HL-60 (cell line): ENCODE measurements at regions not wholly inside any gene's neighbourhood (a gene's known extent, or its start where the extent isn't known, plus 50 kb on each side); places are given as distances from the start of the nearest gene placed in this dataset.

Experiments
- DNase-seq, 2 experiments: peaks; one replicate each; pipeline ENCODE4 v3.0.0-alpha.2; 2010 to 2020; ENCODE audit warnings: low read depth in 1 of 2, low spot score in 1 of 2
- H3K27ac ChIP-seq: fragments of 250-450 bp; sonication (Bioruptor Pico); replicated peaks from 2 replicates; pipeline ENCODE4 v1.5.1; 2020; ENCODE audit warnings: mild to moderate bottlenecking, moderate library complexity
- H3K27me3 ChIP-seq: fragments of 250-450 bp; sonication (Bioruptor Pico); 2 replicates; pipeline ENCODE4 v1.5.1; 2021; ENCODE audit warnings: mild to moderate bottlenecking, moderate library complexity; ENCODE audit not compliant: insufficient read depth, poor library complexity, severe bottlenecking
- H3K4me3 ChIP-seq: replicated peaks from 2 replicates; pipeline ENCODE4 v1.5.1; 2011; ENCODE audit warnings: mild to moderate bottlenecking, control low read depth, low read length; ENCODE audit not compliant: insufficient read depth
- GABPA ChIP-seq: IDR thresholded peaks from 2 replicates; pipeline ENCODE4 v1.6.1; 2012; ENCODE audit warnings: low read depth
- POLR2AphosphoS5 ChIP-seq: IDR thresholded peaks from 2 replicates; pipeline ENCODE4 v1.6.1; 2012; ENCODE audit warnings: low read depth
- SPI1 ChIP-seq: IDR thresholded peaks from 2 replicates; pipeline ENCODE4 v1.6.1; 2012; ENCODE audit warnings: low read depth, mild to moderate bottlenecking, borderline replicate concordance
- TF ChIP-seq, protein P1 (sequence below): IDR thresholded peaks from 2 replicates; pipeline ENCODE4 v1.6.1; 2012; ENCODE audit warnings: low read depth; ENCODE audit not compliant: insufficient replicate concordance
- TF ChIP-seq, protein P2 (sequence below): IDR thresholded peaks from one replicate; pipeline ENCODE4 v1.5.1; 2011; ENCODE audit warnings: low read length, control low read depth, inconsistent platforms; ENCODE audit not compliant: insufficient read depth

DNA sequence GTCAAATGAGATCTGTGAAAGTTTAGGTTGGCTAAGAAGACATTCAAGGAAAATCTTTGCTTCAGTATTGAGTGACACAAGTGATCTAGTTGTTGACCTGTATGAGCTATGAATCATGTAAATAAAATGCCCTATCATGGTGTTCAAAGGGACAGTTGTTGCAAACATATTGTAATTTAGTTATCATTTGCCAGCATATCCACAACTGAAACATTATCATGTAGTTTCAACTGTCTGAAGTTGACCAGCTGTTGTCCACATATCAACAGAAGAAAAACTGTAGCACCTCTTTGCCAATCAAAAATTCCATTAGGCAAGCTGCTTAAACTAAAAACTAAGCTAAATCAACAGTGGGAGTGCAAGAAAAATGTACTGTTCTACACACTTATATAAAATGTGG lies 527.1 kb upstream of the NRXN1 start:
- Histone ChIP-seq H3K27me3 (no peaks in the 10 kb centered on the region), H3K27ac (no peak overlapping the region), H3K4me3 (no peak overlapping the region)
- DNase-seq: no peak
- TF ChIP-seq GABPA (no peak), POLR2AphosphoS5 (no peak), SPI1 (no peak)
- TF ChIP-seq, protein P1, sequence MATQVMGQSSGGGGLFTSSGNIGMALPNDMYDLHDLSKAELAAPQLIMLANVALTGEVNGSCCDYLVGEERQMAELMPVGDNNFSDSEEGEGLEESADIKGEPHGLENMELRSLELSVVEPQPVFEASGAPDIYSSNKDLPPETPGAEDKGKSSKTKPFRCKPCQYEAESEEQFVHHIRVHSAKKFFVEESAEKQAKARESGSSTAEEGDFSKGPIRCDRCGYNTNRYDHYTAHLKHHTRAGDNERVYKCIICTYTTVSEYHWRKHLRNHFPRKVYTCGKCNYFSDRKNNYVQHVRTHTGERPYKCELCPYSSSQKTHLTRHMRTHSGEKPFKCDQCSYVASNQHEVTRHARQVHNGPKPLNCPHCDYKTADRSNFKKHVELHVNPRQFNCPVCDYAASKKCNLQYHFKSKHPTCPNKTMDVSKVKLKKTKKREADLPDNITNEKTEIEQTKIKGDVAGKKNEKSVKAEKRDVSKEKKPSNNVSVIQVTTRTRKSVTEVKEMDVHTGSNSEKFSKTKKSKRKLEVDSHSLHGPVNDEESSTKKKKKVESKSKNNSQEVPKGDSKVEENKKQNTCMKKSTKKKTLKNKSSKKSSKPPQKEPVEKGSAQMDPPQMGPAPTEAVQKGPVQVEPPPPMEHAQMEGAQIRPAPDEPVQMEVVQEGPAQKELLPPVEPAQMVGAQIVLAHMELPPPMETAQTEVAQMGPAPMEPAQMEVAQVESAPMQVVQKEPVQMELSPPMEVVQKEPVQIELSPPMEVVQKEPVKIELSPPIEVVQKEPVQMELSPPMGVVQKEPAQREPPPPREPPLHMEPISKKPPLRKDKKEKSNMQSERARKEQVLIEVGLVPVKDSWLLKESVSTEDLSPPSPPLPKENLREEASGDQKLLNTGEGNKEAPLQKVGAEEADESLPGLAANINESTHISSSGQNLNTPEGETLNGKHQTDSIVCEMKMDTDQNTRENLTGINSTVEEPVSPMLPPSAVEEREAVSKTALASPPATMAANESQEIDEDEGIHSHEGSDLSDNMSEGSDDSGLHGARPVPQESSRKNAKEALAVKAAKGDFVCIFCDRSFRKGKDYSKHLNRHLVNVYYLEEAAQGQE: no peak
- TF ChIP-seq, protein P2, sequence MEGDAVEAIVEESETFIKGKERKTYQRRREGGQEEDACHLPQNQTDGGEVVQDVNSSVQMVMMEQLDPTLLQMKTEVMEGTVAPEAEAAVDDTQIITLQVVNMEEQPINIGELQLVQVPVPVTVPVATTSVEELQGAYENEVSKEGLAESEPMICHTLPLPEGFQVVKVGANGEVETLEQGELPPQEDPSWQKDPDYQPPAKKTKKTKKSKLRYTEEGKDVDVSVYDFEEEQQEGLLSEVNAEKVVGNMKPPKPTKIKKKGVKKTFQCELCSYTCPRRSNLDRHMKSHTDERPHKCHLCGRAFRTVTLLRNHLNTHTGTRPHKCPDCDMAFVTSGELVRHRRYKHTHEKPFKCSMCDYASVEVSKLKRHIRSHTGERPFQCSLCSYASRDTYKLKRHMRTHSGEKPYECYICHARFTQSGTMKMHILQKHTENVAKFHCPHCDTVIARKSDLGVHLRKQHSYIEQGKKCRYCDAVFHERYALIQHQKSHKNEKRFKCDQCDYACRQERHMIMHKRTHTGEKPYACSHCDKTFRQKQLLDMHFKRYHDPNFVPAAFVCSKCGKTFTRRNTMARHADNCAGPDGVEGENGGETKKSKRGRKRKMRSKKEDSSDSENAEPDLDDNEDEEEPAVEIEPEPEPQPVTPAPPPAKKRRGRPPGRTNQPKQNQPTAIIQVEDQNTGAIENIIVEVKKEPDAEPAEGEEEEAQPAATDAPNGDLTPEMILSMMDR: no peak

DNA sequence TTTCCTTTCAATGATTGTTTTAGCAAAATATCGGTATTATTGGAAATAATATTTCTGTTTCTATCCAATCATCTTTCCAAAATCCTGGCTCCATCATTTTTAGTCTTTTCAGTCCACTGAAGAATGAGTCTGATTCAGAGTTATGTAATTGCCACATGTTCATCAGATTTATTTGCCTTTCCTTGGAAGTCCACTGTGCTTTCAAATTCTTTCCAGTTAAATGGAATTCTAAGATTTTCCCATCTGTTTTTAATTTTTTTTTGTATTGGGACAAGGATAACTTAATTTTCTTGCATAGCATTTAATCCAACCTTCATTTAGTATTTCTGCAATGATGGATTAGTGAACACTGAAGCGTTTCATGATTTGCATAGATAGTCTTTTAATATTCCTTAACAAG lies 521.5 kb upstream of the NRXN1 start:
- no peak for DNase-seq
- H3K27me3 ChIP-seq: no peaks in the 10 kb centered on the region

DNA sequence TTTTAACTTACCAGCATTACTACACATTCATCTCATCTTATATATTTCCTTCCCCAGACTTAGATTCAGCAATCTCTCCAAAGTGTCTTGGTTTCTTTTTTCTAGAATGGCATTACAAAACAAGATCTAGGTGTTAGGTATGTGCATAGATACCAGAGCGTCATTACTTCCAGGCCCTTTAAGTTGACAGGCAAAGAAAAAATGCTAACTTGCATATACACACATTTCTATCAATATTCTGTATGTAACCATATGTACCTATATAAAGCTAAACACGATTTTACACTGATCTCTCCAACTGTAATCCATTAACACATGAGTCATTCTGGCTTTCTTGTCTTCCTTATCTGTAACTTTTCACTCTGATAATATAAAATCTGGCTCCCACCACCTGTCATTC lies 503.8 kb upstream of the NRXN1 start:
- H3K4me3 ChIP-seq: no peak overlapping the region
- DNase-seq: no peak
- H3K27me3 ChIP-seq: no peaks in the 10 kb centered on the region
- no peak overlapping the region for H3K27ac ChIP-seq
- TF ChIP-seq GABPA (no peak), POLR2AphosphoS5 (no peak)

More for the DNA sequence above, 521.5 kb upstream of the NRXN1 start:
- Histone ChIP-seq H3K27ac (no peak overlapping the region), H3K4me3 (no peak overlapping the region)
- TF ChIP-seq, protein P1: no peak
- no peak for TF ChIP-seq GABPA
- no peak for TF ChIP-seq POLR2AphosphoS5
- no peak for TF ChIP-seq SPI1
- TF ChIP-seq, protein P2: no peak

DNA sequence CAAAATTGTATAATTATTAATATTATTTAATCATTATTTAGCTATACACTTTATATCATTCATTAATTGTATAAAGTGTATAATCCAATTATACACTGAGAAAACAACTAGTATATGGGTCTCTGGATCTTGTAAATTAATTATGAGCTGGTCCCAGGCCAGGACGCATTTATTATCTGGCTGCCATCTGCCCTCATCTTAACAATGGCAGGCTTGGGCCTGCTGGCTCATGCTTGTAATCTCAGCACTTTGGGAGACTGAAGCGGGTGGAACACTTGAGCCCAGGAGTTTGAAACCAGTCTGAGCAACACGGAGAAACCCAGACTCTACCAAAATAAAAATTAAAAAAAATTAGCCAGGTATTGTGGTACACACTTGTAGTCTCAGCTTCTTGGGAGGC lies 502.2 kb upstream of the NRXN1 start:
- DNase-seq: no peak
- no peak for TF ChIP-seq GABPA
- TF ChIP-seq, protein P2: no peak
- TF ChIP-seq POLR2AphosphoS5: no peak
- TF ChIP-seq, protein P1: no peak
- Histone ChIP-seq H3K27me3 (no peaks in the 10 kb centered on the region), H3K27ac (no peak overlapping the region), H3K4me3 (no peak overlapping the region)
